GM12878 (cell line): ENCODE measurements at regions not wholly inside any gene's neighbourhood (a gene's known extent, or its start where the extent isn't known, plus 50 kb on each side); places are given as distances from the start of the nearest gene placed in this dataset.

Source experiments
- ATAC-seq: fragments of 200-7000 bp; cut with Tn5 transposase; 3 replicates; pipeline ENCODE4 v1.9.1; 2020; ENCODE audit warnings: mild to moderate bottlenecking, moderate library complexity
- BruUV-seq: library from RNA; stranded (reverse); fragments of 400-500 nt; replicated peaks from 2 replicates; lab custom pipeline; 2021; lab: Mats Ljungman, UMichigan
- CTCF ChIA-PET: fragments of 300-600 bp; sonication (Branson Sonifier 250); formaldehyde crosslinking; extraction: SDS; loops from one replicate; lab custom pipeline; 2021; ENCODE audit warnings: inconsistent platforms; lab: Yijun Ruan, JAX
- POLR2A ChIA-PET: fragments of 350-600 bp; formaldehyde crosslinking; extraction: SDS; loops from one replicate; lab custom pipeline; 2021; ENCODE audit warnings: inconsistent platforms; lab: Charles Lee
- RAD21 ChIA-PET: fragments of 300-600 bp; sonication (Branson Sonifier 250); formaldehyde crosslinking; loops from one replicate; lab custom pipeline; 2023; ENCODE audit warnings: antibody characterized with exemption; ENCODE audit not compliant: unreplicated experiment; lab: Charles Lee
- SMC1A ChIA-PET: fragments of 300-600 bp; sonication (Branson Sonifier 250); formaldehyde crosslinking; loops from one replicate; lab custom pipeline; 2023; ENCODE audit not compliant: unreplicated experiment, uncharacterized antibody; lab: Charles Lee
- DNase-seq: peaks from one replicate; pipeline ENCODE4 v3.0.0-alpha.2; 2011; ENCODE audit warnings: low read depth, low spot score
- FAIRE-seq: peaks from 3 replicates; lab custom pipeline; 2011; peaks lifted over from hg19 to GRCh38; lab: Jason Lieb, UNC
- H2AFZ ChIP-seq: 2 replicates; pipeline ENCODE4 v1.6.0; 2011; ENCODE audit warnings: low read depth, low read length, control low read depth; ENCODE audit not compliant: control insufficient read depth
- H3K27ac ChIP-seq: 2 replicates; pipeline ENCODE4 v1.5.1; 2011; ENCODE audit warnings: control low read depth; ENCODE audit not compliant: control insufficient read depth, insufficient read depth
- H3K27me3 ChIP-seq, 2 experiments: replicated peaks in 1 of 2; 2 replicates each; pipeline versions ENCODE4 v1.6.0 to v1.6.1; 2011; ENCODE audit warnings: low read length in 1 of 2; ENCODE audit not compliant: control insufficient read depth in 2 of 2, insufficient read depth in 2 of 2
- H3K36me3 ChIP-seq, 2 experiments: 2 replicates each; pipeline ENCODE4 v1.5.1; 2011; ENCODE audit warnings: low read length in 1 of 2; ENCODE audit not compliant: control insufficient read depth in 2 of 2, insufficient read depth in 2 of 2
- H3K4me1 ChIP-seq: 2 replicates; pipeline ENCODE4 v1.6.1; 2011; ENCODE audit warnings: mild to moderate bottlenecking, low read length, moderate library complexity, mixed read lengths; ENCODE audit not compliant: control insufficient read depth, insufficient read depth
- H3K4me2 ChIP-seq: 2 replicates; pipeline ENCODE4 v1.6.0; 2011; ENCODE audit warnings: control low read depth; ENCODE audit not compliant: control insufficient read depth, insufficient read depth
- H3K4me3 ChIP-seq: fragments of 200-600 bp; sonication (generic); 2 replicates; pipeline ENCODE4 v1.5.1; 2016
- H3K79me2 ChIP-seq: 2 replicates; pipeline ENCODE4 v1.6.0; 2011; ENCODE audit warnings: low read length; ENCODE audit not compliant: control insufficient read depth, insufficient read depth
- H3K9ac ChIP-seq: 2 replicates; pipeline ENCODE4 v1.8.0; 2011; ENCODE audit warnings: low read length, control low read depth, mixed read lengths; ENCODE audit not compliant: control insufficient read depth, insufficient read depth
- H3K9me3 ChIP-seq: replicated peaks from 3 replicates; pipeline ENCODE4 v1.5.1; 2011; ENCODE audit warnings: mild to moderate bottlenecking, low read length; ENCODE audit not compliant: control insufficient read depth, insufficient read depth
- H4K20me1 ChIP-seq: 2 replicates; pipeline ENCODE4 v1.6.0; 2011; ENCODE audit not compliant: control insufficient read depth, insufficient read depth
- ATF7 ChIP-seq: fragments of 450-650 bp; IDR thresholded peaks from 2 replicates; pipeline ENCODE4 v1.6.1; 2016; ENCODE audit warnings: low read depth, mild to moderate bottlenecking
- EP300 ChIP-seq, 2 experiments: fragments of 150-350 bp in 1 of 2; IDR thresholded peaks; 2 replicates each; pipeline ENCODE4 v1.6.1; 2011 to 2012; ENCODE audit warnings: low read depth in 2 of 2, low read length in 2 of 2, borderline replicate concordance in 1 of 2, improper control_type of control experiment in 1 of 2, inconsistent platforms in 1 of 2; ENCODE audit not compliant: control insufficient read depth in 1 of 2
- IKZF1 ChIP-seq: fragments of 450-650 bp; conservative IDR thresholded peaks from 2 replicates; pipeline ENCODE4 v1.6.1; 2017; ENCODE audit warnings: antibody characterized with exemption, mild to moderate bottlenecking
- MTA2 ChIP-seq: fragments of 450-650 bp; IDR thresholded peaks from 2 replicates; pipeline ENCODE4 v1.6.1; 2016; ENCODE audit warnings: low read depth, mild to moderate bottlenecking, moderate library complexity
- NBN ChIP-seq: fragments of 450-650 bp; IDR thresholded peaks from 2 replicates; pipeline ENCODE4 v1.6.1; 2016
- NFXL1 ChIP-seq: fragments of 450-650 bp; IDR thresholded peaks from 2 replicates; pipeline ENCODE4 v1.6.1; 2017; ENCODE audit warnings: antibody characterized with exemption, mild to moderate bottlenecking, borderline replicate concordance
- NR2F1 ChIP-seq: fragments of 450-650 bp; conservative IDR thresholded peaks from 2 replicates; pipeline ENCODE4 v1.6.1; 2017; ENCODE audit warnings: mild to moderate bottlenecking
- ZBTB40 ChIP-seq: fragments of 450-650 bp; IDR thresholded peaks from 2 replicates; pipeline ENCODE4 v1.6.1; 2016; ENCODE audit warnings: mild to moderate bottlenecking, moderate library complexity, borderline replicate concordance
- WGBS: methylation state at CpG from one replicate; pipeline ENCODE4 v1.1.6; 2016; ENCODE audit warnings: low lambda C conversion rate; ENCODE audit not compliant: insufficient replicate concordance, insufficient coverage; ENCODE audit errors: missing lambda C conversion rate; 5-methylcytosine and 5-hydroxymethylcytosine counted together
- in situ Hi-C: fragments of 300-500 bp; cut with MboI; formaldehyde crosslinking; loops from 9 replicates; pipeline ENCODE4 v1.14.3; 2018; ENCODE audit warnings: mixed read lengths
- intact Hi-C: fragments of 100-400 bp; cut with micrococcal nuclease; formaldehyde crosslinking; loops from one replicate; pipeline ENCODE4 v1.14.2; 2022; ENCODE audit not compliant: unreplicated experiment
- TF ChIP-seq, protein P1 (sequence below): IDR thresholded peaks from 2 replicates; pipeline ENCODE4 v1.6.1; 2011; ENCODE audit warnings: low read depth, mild to moderate bottlenecking, low read length, moderate library complexity, borderline replicate concordance; ENCODE audit errors: extremely low read depth
- TF ChIP-seq, protein P2 (sequence below): fragments of 450-650 bp; IDR thresholded peaks from 2 replicates; pipeline ENCODE4 v1.6.1; 2016; ENCODE audit warnings: mild to moderate bottlenecking

DNA sequence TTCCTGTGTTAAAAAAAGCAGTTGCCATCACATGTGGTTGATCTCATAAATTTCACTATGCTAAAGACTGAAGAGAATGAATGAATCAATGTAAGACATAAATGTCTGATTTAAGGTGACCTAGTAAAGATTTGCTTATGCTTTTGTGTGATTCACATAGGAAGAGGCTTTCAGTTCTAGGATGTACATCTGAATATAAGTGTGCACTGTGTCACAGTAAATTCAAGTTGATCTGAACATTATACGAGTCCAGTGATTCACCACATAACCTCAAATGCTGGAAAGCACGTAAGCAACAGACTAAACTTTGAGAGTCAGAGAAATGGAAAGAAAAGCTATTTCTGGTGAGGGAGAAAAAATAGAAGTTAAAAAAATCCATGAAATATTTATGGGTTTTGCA, 567.9 kb downstream of the EPHA5 start:
- no peak for FAIRE-seq
- ATAC-seq: no peak
- H3K27ac ChIP-seq: no peak overlapping the region
- ChIA-PET RAD21 (no interaction called here), SMC1A (no interaction called here), CTCF (no interaction called here), POLR2A (interaction anchor here (1.4 kb wide), 1 partner anchor 14 kb away, joined by 3 read pairs; no protein-coding TSS in a partner anchor)
- TF ChIP-seq ATF7 (no peak), NFXL1 (no peak), NR2F1 (no peak), NBN (no peak)
- TF ChIP-seq, protein P1, sequence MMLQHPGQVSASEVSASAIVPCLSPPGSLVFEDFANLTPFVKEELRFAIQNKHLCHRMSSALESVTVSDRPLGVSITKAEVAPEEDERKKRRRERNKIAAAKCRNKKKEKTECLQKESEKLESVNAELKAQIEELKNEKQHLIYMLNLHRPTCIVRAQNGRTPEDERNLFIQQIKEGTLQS: no peak
- TF ChIP-seq, protein P2, sequence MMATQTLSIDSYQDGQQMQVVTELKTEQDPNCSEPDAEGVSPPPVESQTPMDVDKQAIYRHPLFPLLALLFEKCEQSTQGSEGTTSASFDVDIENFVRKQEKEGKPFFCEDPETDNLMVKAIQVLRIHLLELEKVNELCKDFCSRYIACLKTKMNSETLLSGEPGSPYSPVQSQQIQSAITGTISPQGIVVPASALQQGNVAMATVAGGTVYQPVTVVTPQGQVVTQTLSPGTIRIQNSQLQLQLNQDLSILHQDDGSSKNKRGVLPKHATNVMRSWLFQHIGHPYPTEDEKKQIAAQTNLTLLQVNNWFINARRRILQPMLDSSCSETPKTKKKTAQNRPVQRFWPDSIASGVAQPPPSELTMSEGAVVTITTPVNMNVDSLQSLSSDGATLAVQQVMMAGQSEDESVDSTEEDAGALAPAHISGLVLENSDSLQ: no peak
- no peak for DNase-seq
- H4K20me1 ChIP-seq: no peaks in the 10 kb centered on the region
- H3K9me3 ChIP-seq: no peaks in the 10 kb centered on the region
- H3K4me2 ChIP-seq: no peak overlapping the region
- 19% methylated on average over 2 of the region's 2 CpGs for WGBS
- H3K36me3 ChIP-seq: no peaks in the 10 kb centered on the region
- H3K4me1 ChIP-seq: no peaks in the 10 kb centered on the region
- H3K79me2 ChIP-seq: no peaks in the 10 kb centered on the region
- in situ Hi-C loops: no loop called here
- intact Hi-C loops: no loop called here
- H3K4me3 ChIP-seq: no peak overlapping the region
- BruUV-seq: no TSS peak
- H3K27me3 ChIP-seq: no peaks in the 10 kb centered on the region
- no peak overlapping the region for H2AFZ ChIP-seq
- H3K9ac ChIP-seq: no peak overlapping the region

DNA sequence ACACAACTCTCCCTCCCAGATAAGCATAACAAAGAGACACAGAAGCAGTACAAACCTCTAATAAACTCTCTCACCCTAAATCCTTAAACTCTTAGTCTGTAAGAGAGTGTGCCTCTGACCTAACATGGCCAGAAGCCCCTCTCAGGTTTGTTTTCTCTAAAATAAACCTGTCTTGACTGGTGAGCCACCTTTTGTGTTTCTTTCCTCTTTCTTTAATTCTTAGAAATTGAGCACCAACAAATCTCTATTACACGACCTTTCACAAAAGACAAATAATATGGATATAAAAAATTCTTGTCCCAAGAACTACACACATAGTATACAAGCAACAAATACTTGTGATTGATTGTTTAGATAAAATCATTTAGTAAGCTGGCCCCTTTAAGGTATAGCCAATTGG, 573.7 kb downstream of the EPHA5 start:
- intact Hi-C loops (no loop called here), in situ Hi-C loops (no loop called here)
- Histone ChIP-seq H3K36me3 (no peaks in the 10 kb centered on the region), H4K20me1 (no peaks in the 10 kb centered on the region), H3K4me3 (no peak overlapping the region), H3K27me3 (no peaks in the 10 kb centered on the region), H3K9ac (no peak overlapping the region), H3K4me1 (no peaks in the 10 kb centered on the region), H3K9me3 (no peaks in the 10 kb centered on the region), H3K4me2 (no peak overlapping the region), H2AFZ (no peak overlapping the region), H3K79me2 (no peaks in the 10 kb centered on the region), H3K27ac (no peak overlapping the region)
- ChIA-PET RAD21 (no interaction called here), CTCF (no interaction called here), SMC1A (no interaction called here), POLR2A (no interaction called here)
- no TSS peak for BruUV-seq
- no peak for DNase-seq
- WGBS: 6% methylated on average over 1 of the region's 1 CpG
- ATAC-seq: no peak
- no peak for FAIRE-seq
- TF ChIP-seq MTA2: no peak
- no peak for TF ChIP-seq IKZF1
- no peak for TF ChIP-seq ZBTB40
- TF ChIP-seq NFXL1: no peak
- no peak for TF ChIP-seq EP300 (IDR thresholded peaks at IDR 0.05; ENCODE audit: borderline replicate concordance in 1 of 2, control insufficient read depth in 1 of 2, low read depth in 2 of 2, low read length in 2 of 2)
